MCF 10A (cell line): ENCODE measurements at regions not wholly inside any gene's neighbourhood (a gene's known extent, or its start where the extent isn't known, plus 50 kb on each side); places are given as distances from the start of the nearest gene placed in this dataset.

Experiments used
- BruUV-seq: library from RNA; stranded (reverse); fragments of 400-500 nt; replicated peaks from 2 replicates; lab custom pipeline; 2021; lab: Mats Ljungman, UMichigan
- CTCF ChIA-PET: fragments of 300-600 bp; sonication (Branson Sonifier 250); formaldehyde crosslinking; extraction: SDS; loops from one replicate; lab custom pipeline; 2021; ENCODE audit warnings: antibody characterized with exemption, inconsistent platforms; lab: Yijun Ruan, JAX
- POLR2A ChIA-PET: fragments of 300-600, 350-650 bp; sonication (Branson Sonifier 250); formaldehyde crosslinking; extraction: SDS; loops from one replicate; lab custom pipeline; 2020; ENCODE audit warnings: antibody characterized with exemption, inconsistent platforms; lab: Yijun Ruan, JAX
- DNase-seq: peaks from one replicate; pipeline ENCODE4 v3.0.0-alpha.2; 2018; ENCODE audit not compliant: unreplicated experiment
- H3K27ac Mint-ChIP-seq: one replicate; pipeline ENCODE4 v1.8.0; 2022; ENCODE audit warnings: mild to moderate bottlenecking, low read depth, mixed read lengths; ENCODE audit not compliant: unreplicated experiment
- H3K27me3 Mint-ChIP-seq: one replicate; pipeline ENCODE4 v1.8.0; 2022; ENCODE audit warnings: mixed read lengths; ENCODE audit not compliant: insufficient read depth, unreplicated experiment
- H3K36me3 Mint-ChIP-seq: one replicate; pipeline ENCODE4 v1.8.0; 2022; ENCODE audit warnings: mild to moderate bottlenecking, moderate library complexity, mixed read lengths; ENCODE audit not compliant: insufficient read depth, unreplicated experiment
- H3K4me1 Mint-ChIP-seq: one replicate; pipeline ENCODE4 v1.8.0; 2022; ENCODE audit warnings: mixed read lengths; ENCODE audit not compliant: insufficient read depth, unreplicated experiment
- H3K4me3 Mint-ChIP-seq: one replicate; pipeline ENCODE4 v1.8.0; 2022; ENCODE audit warnings: mild to moderate bottlenecking, moderate library complexity, mixed read lengths; ENCODE audit not compliant: unreplicated experiment
- H3K9me3 Mint-ChIP-seq: one replicate; pipeline ENCODE4 v1.8.0; 2022; ENCODE audit warnings: mixed read lengths; ENCODE audit not compliant: unreplicated experiment
- intact Hi-C: fragments of 100-400 bp; cut with micrococcal nuclease; formaldehyde crosslinking; loops from 2 replicates; pipeline ENCODE4 v1.14.1; 2022
- TF ChIP-seq, protein P1 (sequence below): fragments of 200-600 bp; IDR thresholded peaks from one replicate; pipeline ENCODE4 v1.8.0; 2022; ENCODE audit warnings: antibody characterized with exemption, mild to moderate bottlenecking; ENCODE audit not compliant: unreplicated experiment

DNA sequence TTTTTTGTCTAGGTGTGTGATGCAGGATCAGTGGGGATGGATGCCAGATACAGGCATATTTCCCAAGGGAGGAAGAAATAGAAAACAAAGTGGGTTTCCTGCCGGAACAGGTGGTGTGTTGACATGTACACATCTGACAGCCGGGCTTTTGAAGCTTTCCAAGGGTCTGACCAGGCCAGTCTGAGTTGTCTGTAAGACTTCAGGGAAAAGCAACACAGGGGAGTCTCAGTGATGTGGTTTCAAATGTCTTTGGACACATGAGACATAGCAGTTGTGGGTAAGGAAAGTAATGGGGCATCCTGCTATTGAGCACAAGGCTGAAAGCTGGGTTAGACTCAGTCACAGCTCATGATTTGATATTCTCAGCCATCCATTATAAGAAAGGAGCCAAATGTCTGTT, 274.9 kb downstream of the PIK3R1 start:
- no peak overlapping the region for H3K27ac Mint-ChIP-seq
- no peaks in the 10 kb centered on the region for H3K27me3 Mint-ChIP-seq
- ChIA-PET POLR2A (interaction anchor here (0.7 kb wide), 1 partner anchor 436 kb away, joined by 3 read pairs; no protein-coding TSS in a partner anchor), CTCF (no interaction called here)
- H3K4me1 Mint-ChIP-seq = no peaks in the 10 kb centered on the region
- BruUV-seq = no TSS peak
- TF ChIP-seq, protein P1, sequence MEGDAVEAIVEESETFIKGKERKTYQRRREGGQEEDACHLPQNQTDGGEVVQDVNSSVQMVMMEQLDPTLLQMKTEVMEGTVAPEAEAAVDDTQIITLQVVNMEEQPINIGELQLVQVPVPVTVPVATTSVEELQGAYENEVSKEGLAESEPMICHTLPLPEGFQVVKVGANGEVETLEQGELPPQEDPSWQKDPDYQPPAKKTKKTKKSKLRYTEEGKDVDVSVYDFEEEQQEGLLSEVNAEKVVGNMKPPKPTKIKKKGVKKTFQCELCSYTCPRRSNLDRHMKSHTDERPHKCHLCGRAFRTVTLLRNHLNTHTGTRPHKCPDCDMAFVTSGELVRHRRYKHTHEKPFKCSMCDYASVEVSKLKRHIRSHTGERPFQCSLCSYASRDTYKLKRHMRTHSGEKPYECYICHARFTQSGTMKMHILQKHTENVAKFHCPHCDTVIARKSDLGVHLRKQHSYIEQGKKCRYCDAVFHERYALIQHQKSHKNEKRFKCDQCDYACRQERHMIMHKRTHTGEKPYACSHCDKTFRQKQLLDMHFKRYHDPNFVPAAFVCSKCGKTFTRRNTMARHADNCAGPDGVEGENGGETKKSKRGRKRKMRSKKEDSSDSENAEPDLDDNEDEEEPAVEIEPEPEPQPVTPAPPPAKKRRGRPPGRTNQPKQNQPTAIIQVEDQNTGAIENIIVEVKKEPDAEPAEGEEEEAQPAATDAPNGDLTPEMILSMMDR = no peak
- intact Hi-C loops = no loop called here
- DNase-seq = no peak
- no peak overlapping the region for H3K4me3 Mint-ChIP-seq
- H3K36me3 Mint-ChIP-seq = no peaks in the 10 kb centered on the region
- H3K9me3 Mint-ChIP-seq = peaks cover 15% of the 10 kb centered on the region

- intact Hi-C loops = no loop called here
- no peaks in the 10 kb centered on the region for H3K36me3 Mint-ChIP-seq
- no peak for DNase-seq
- H3K4me1 Mint-ChIP-seq = no peaks in the 10 kb centered on the region
- H3K9me3 Mint-ChIP-seq = peaks cover 9% of the 10 kb centered on the region
- H3K27ac Mint-ChIP-seq = no peak overlapping the region
- no peak overlapping the region for H3K4me3 Mint-ChIP-seq
- TF ChIP-seq, protein P1 = no peak
- CTCF ChIA-PET = no interaction called here
- H3K27me3 Mint-ChIP-seq = no peaks in the 10 kb centered on the region
- BruUV-seq = no TSS peak
- POLR2A ChIA-PET = interaction anchor here (0.7 kb wide), 1 partner anchor 47 kb away, joined by 3 read pairs; no protein-coding TSS in a partner anchor
Measured at GRCh38 chr5:68494771-68495170, 279.2 kb downstream of the PIK3R1 start.

- TF ChIP-seq, protein P1 = no peak
- Mint-ChIP-seq H3K9me3 (peaks cover 9% of the 10 kb centered on the region), H3K27ac (no peak overlapping the region), H3K4me3 (no peak overlapping the region), H3K36me3 (no peaks in the 10 kb centered on the region), H3K4me1 (no peaks in the 10 kb centered on the region), H3K27me3 (no peaks in the 10 kb centered on the region)
- ChIA-PET POLR2A (no interaction called here), CTCF (interaction anchor here (0.6 kb wide), 1 partner anchor 534 kb away, joined by 3 read pairs; no protein-coding TSS in a partner anchor)
- intact Hi-C loops = no loop called here
- no TSS peak for BruUV-seq
- DNase-seq = no peak
Measured at GRCh38 chr5:68499987-68500386, 284.4 kb downstream of the PIK3R1 start.

- POLR2A ChIA-PET = no interaction called here
- CTCF ChIA-PET = no interaction called here
- no peaks in the 10 kb centered on the region for H3K27me3 Mint-ChIP-seq
- no peaks in the 10 kb centered on the region for H3K4me1 Mint-ChIP-seq
- H3K9me3 Mint-ChIP-seq = peaks cover 9% of the 10 kb centered on the region
- H3K36me3 Mint-ChIP-seq = no peaks in the 10 kb centered on the region
- H3K4me3 Mint-ChIP-seq = no peak overlapping the region
- TF ChIP-seq, protein P1 = no peak
- intact Hi-C loops = no loop called here
- BruUV-seq = no TSS peak
- H3K27ac Mint-ChIP-seq = no peak overlapping the region
- DNase-seq = no peak
Measured at GRCh38 chr5:68500813-68501212, 285.3 kb downstream of the PIK3R1 start.
